ENCODE measurements at regions not wholly inside any gene's neighbourhood (a gene's known extent, or its start where the extent isn't known, plus 50 kb on each side); places are given as distances from the start of the nearest gene placed in this dataset.
"Not testable (repeated sequence)": the region's sequence is repeated elsewhere in the genome, so short reads cannot be mapped to it uniquely, and the experiment has no call there.

GRCh38 chr3:102933377-102933776 is 498.6 kb downstream of the ZPLD1 start:
- no peak for DNase-seq (ENCODE audit: low spot score)
- no peaks in the 10 kb centered on the region for H3K36me3 ChIP-seq (replicated peaks; ENCODE audit: insufficient read depth, low read depth)
- 87% methylated on average over 2 of the region's 2 CpGs for WGBS (ENCODE audit: low lambda C conversion rate, missing lambda C conversion rate)
- H3K4me1 ChIP-seq (ENCODE audit: insufficient read depth) = no peaks in the 10 kb centered on the region
- TF ChIP-seq EZH2 (IDR thresholded peaks at IDR 0.05; ENCODE audit: borderline replicate concordance) = no peak
- no peak for TF ChIP-seq EZH2phosphoT487 (IDR thresholded peaks at IDR 0.05; ENCODE audit: low read depth, severe bottlenecking, unreplicated experiment)
- no peak for TF ChIP-seq CTCF (IDR thresholded peaks at IDR 0.05; ENCODE audit: poor library complexity)
- no peak overlapping the region for H3K4me3 ChIP-seq
- no peaks in the 10 kb centered on the region for H3K27me3 ChIP-seq
- H3K4me2 ChIP-seq = no peak overlapping the region
- no peaks in the 10 kb centered on the region for H3K9me2 ChIP-seq (replicated peaks; ENCODE audit: insufficient read depth)
- no peaks in the 10 kb centered on the region for H4K20me1 ChIP-seq (ENCODE audit: insufficient read depth, poor library complexity, severe bottlenecking)
- H3K79me2 ChIP-seq = no peaks in the 10 kb centered on the region
- no peak overlapping the region for H2AFZ ChIP-seq
- H3K27ac ChIP-seq = no peak overlapping the region
- H3K9me3 ChIP-seq (ENCODE audit: low read depth) = no peaks in the 10 kb centered on the region

- no peaks in the 10 kb centered on the region for H4K20me1 ChIP-seq (ENCODE audit: insufficient read depth, poor library complexity, severe bottlenecking)
- no peaks in the 10 kb centered on the region for H3K79me2 ChIP-seq
- no peak overlapping the region for H3K4me2 ChIP-seq
- H3K9me2 ChIP-seq (replicated peaks; ENCODE audit: insufficient read depth) = no peaks in the 10 kb centered on the region
- H3K4me1 ChIP-seq (ENCODE audit: insufficient read depth) = no peaks in the 10 kb centered on the region
- no peaks in the 10 kb centered on the region for H3K36me3 ChIP-seq (replicated peaks; ENCODE audit: insufficient read depth, low read depth)
- TF ChIP-seq CTCF (IDR thresholded peaks at IDR 0.05; ENCODE audit: poor library complexity) (no peak), EZH2phosphoT487 (IDR thresholded peaks at IDR 0.05; ENCODE audit: low read depth, severe bottlenecking, unreplicated experiment) (no peak), EZH2 (IDR thresholded peaks at IDR 0.05; ENCODE audit: borderline replicate concordance) (no peak)
- H2AFZ ChIP-seq = no peak overlapping the region
- no peak for DNase-seq (ENCODE audit: low spot score)
- H3K9me3 ChIP-seq (ENCODE audit: low read depth) = no peaks in the 10 kb centered on the region
- 24% methylated on average over 2 of the region's 2 CpGs for WGBS (ENCODE audit: low lambda C conversion rate, missing lambda C conversion rate)
- H3K4me3 ChIP-seq = no peak overlapping the region
- no peaks in the 10 kb centered on the region for H3K27me3 ChIP-seq
- no peak overlapping the region for H3K27ac ChIP-seq
These were observed 501.8 kb downstream of the ZPLD1 start for GRCh38 chr3:102936511-102937045.

DNA sequence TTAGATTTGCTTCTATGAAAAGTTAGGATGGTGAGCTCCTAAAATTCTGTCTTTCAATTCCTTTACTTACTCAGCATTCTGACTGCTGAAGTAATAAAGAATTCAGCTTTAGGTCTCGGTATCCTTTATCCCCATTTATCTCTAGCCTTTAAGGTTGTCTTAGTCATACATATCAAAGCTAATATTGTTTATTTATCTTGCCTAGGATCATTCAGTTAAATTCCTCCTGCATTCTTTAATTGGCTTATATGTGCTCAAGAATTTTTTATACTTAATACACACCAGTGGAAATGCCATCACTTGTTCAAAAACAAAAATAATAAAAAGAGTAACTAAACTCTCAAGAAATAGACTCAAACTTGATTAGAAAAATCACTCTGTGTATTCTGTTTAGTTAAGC is 507.0 kb downstream of the ZPLD1 start:
- H3K4me3 ChIP-seq = no peak overlapping the region
- no peak for TF ChIP-seq EZH2 (IDR thresholded peaks at IDR 0.05; ENCODE audit: borderline replicate concordance)
- TF ChIP-seq CTCF (IDR thresholded peaks at IDR 0.05; ENCODE audit: poor library complexity) = no peak
- TF ChIP-seq EZH2phosphoT487 (IDR thresholded peaks at IDR 0.05; ENCODE audit: low read depth, severe bottlenecking, unreplicated experiment) = no peak
- no peaks in the 10 kb centered on the region for H3K9me3 ChIP-seq (ENCODE audit: low read depth)
- WGBS (ENCODE audit: low lambda C conversion rate, missing lambda C conversion rate) = 44% methylated on average over 1 of the region's 1 CpG
- no peaks in the 10 kb centered on the region for H3K36me3 ChIP-seq (replicated peaks; ENCODE audit: insufficient read depth, low read depth)
- no peaks in the 10 kb centered on the region for H4K20me1 ChIP-seq (ENCODE audit: insufficient read depth, poor library complexity, severe bottlenecking)
- no peak overlapping the region for H3K4me2 ChIP-seq
- no peak overlapping the region for H2AFZ ChIP-seq
- no peaks in the 10 kb centered on the region for H3K27me3 ChIP-seq
- no peaks in the 10 kb centered on the region for H3K9me2 ChIP-seq (replicated peaks; ENCODE audit: insufficient read depth)
- H3K4me1 ChIP-seq (ENCODE audit: insufficient read depth) = no peaks in the 10 kb centered on the region
- H3K79me2 ChIP-seq = no peaks in the 10 kb centered on the region
- H3K27ac ChIP-seq = no peak overlapping the region
- DNase-seq (ENCODE audit: low spot score) = no peak

DNA sequence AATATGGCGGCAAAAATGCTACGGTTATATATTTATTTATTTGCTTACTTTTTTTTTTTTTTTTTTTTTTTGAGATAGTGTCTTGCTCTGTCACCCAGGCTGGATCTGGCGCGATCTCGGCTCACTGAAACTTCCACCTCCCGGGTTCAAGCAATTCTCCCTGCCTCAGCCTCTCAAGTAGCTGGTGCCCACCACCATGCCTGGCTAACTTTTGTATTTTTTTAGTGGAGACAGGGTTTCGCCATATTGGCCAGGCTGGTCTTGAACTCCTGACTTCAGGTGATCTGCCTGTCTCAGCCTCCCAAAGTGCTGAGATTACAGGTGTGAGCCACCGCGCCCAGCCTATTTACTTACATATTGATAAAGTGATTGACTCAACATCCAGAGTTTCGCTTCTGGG is 511.6 kb downstream of the ZPLD1 start:
- H3K79me2 ChIP-seq; H3K9me3 ChIP-seq (ENCODE audit: low read depth); H4K20me1 ChIP-seq (ENCODE audit: insufficient read depth, poor library complexity, severe bottlenecking); H3K27me3 ChIP-seq; H3K4me1 ChIP-seq (ENCODE audit: insufficient read depth); H3K9me2 ChIP-seq (replicated peaks; ENCODE audit: insufficient read depth); H3K27ac ChIP-seq; H3K4me2 ChIP-seq; DNase-seq (ENCODE audit: low spot score); H3K36me3 ChIP-seq (replicated peaks; ENCODE audit: insufficient read depth, low read depth); H3K4me3 ChIP-seq; H2AFZ ChIP-seq: not testable (repeated sequence)
- WGBS (ENCODE audit: low lambda C conversion rate, missing lambda C conversion rate) = 93% methylated on average over 10 of the region's 10 CpGs
